Thoracic aorta (tissue), 2 donors: ENCODE measurements at regions not wholly inside any gene's neighbourhood (a gene's known extent, or its start where the extent isn't known, plus 50 kb on each side); places are given as distances from the start of the nearest gene placed in this dataset.

Experiments used
- ATAC-seq: fragments of 150-250 bp; one replicate; pipeline ENCODE4 v1.8.0; 2017; ENCODE audit warnings: low read depth; ENCODE audit not compliant: insufficient number of reproducible peaks, low FRiP score
- DNase-seq: peaks from one replicate; pipeline ENCODE4 v3.0.0-alpha.2; 2020; ENCODE audit warnings: low spot score
- H3K27ac ChIP-seq, 2 donors: fragments of 200-600 bp; sonication (generic); 1 replicate in 1 of 2; 2 replicates in 1 of 2; pipeline ENCODE4 v1.5.1; 2016; ENCODE audit warnings: mild to moderate bottlenecking in 2 of 2, moderate library complexity in 2 of 2
- H3K27me3 ChIP-seq: fragments of 200-600 bp; sonication (generic); replicated peaks from 2 replicates; pipeline ENCODE4 v1.6.0; 2016; ENCODE audit warnings: mild to moderate bottlenecking; ENCODE audit not compliant: insufficient read depth
- H3K36me3 ChIP-seq: fragments of 200-600 bp; sonication (generic); one replicate; pipeline ENCODE4 v1.5.1; 2016
- H3K4me1 ChIP-seq, 2 donors: fragments of 200-600 bp; sonication (generic); 1 replicate in 1 of 2; 2 replicates in 1 of 2; pipeline versions ENCODE4 v1.5.1 to v1.6.0; 2016; ENCODE audit warnings: low read depth in 2 of 2, mild to moderate bottlenecking in 1 of 2; ENCODE audit not compliant: control insufficient read depth in 1 of 2
- H3K4me3 ChIP-seq: fragments of 200-600 bp; sonication (generic); 2 replicates; pipeline ENCODE4 v1.5.1; 2016; ENCODE audit warnings: mild to moderate bottlenecking
- H3K9me3 ChIP-seq: fragments of 200-600 bp; sonication (generic); 2 replicates; pipeline ENCODE4 v1.5.1; 2016
- CTCF ChIP-seq: fragments of 200-600 bp; sonication (generic); IDR thresholded peaks from one replicate; pipeline ENCODE4 v1.5.1; 2019; ENCODE audit warnings: antibody characterized with exemption

- no peaks in the 10 kb centered on the region for H3K4me1 ChIP-seq
- no peaks in the 10 kb centered on the region for H3K36me3 ChIP-seq
- no peak for TF ChIP-seq CTCF
- no peak overlapping the region for H3K27ac ChIP-seq
- no peak for ATAC-seq
- DNase-seq = no peak
- H3K4me3 ChIP-seq = no peak overlapping the region
- H3K9me3 ChIP-seq = no peaks in the 10 kb centered on the region
- H3K27me3 ChIP-seq = no peaks in the 10 kb centered on the region
Observed at GRCh38 chr6:99811636-99812035, 182.4 kb downstream of the MCHR2 start.

- no peak for ATAC-seq
Observed at GRCh38 chr6:99813565-99813964, 180.5 kb downstream of the MCHR2 start.

GRCh38 chr6:99814230-99814928 is 179.6 kb downstream of the MCHR2 start:
- Histone ChIP-seq H3K27ac (no peak overlapping the region), H3K4me3 (no peak overlapping the region), H3K4me1 (no peaks in the 10 kb centered on the region), H3K36me3 (no peaks in the 10 kb centered on the region), H3K9me3 (no peaks in the 10 kb centered on the region), H3K27me3 (no peaks in the 10 kb centered on the region)
- TF ChIP-seq CTCF = no peak
- DNase-seq (no peak), ATAC-seq (no peak)

More at GRCh38 chr6:99813565-99813964, 180.5 kb downstream of the MCHR2 start:
- Histone ChIP-seq H3K4me1 (no peaks in the 10 kb centered on the region), H3K27ac (no peak overlapping the region), H3K36me3 (no peaks in the 10 kb centered on the region), H3K4me3 (no peak overlapping the region), H3K27me3 (no peaks in the 10 kb centered on the region), H3K9me3 (no peaks in the 10 kb centered on the region)
- no peak for TF ChIP-seq CTCF
- DNase-seq = no peak

GRCh38 chr6:99816795-99817194 is 177.2 kb downstream of the MCHR2 start:
- no peak overlapping the region for H3K4me3 ChIP-seq
- TF ChIP-seq CTCF = no peak
- no peak for DNase-seq
- no peaks in the 10 kb centered on the region for H3K9me3 ChIP-seq
- H3K27ac ChIP-seq = no peak overlapping the region
- no peaks in the 10 kb centered on the region for H3K4me1 ChIP-seq
- no peak for ATAC-seq
- H3K27me3 ChIP-seq = no peaks in the 10 kb centered on the region
- no peaks in the 10 kb centered on the region for H3K36me3 ChIP-seq

- ATAC-seq (no peak), DNase-seq (no peak)
- Histone ChIP-seq H3K27me3 (no peaks in the 10 kb centered on the region), H3K4me3 (no peak overlapping the region), H3K36me3 (no peaks in the 10 kb centered on the region), H3K4me1 (no peaks in the 10 kb centered on the region), H3K9me3 (no peaks in the 10 kb centered on the region), H3K27ac (no peak overlapping the region)
- no peak for TF ChIP-seq CTCF
Observed at GRCh38 chr6:99818161-99818560, 175.9 kb downstream of the MCHR2 start.
